ENCODE measurements at regions not wholly inside any gene's neighbourhood (a gene's known extent, or its start where the extent isn't known, plus 50 kb on each side); places are given as distances from the start of the nearest gene placed in this dataset.

DNA sequence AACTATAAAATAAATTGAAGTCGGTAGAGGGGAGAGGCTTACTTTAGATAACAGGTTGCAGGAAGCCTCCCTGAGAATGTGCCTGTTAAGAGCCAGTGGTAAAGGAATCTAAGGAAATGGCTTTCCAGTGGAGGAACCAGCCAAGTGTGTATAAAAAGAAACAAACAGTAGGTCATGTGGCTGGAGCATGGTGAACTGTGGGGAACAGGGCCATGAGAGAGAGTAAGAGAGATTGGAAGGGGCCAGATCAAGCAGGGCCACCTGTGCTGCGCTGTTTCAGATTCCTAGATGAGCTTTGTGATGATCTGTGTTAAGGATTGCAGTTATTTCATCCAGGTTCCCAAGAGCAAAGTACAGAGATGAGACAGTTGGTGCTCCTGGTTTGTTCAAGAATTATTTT, 152.7 kb upstream of the SGCD start (continued):
- TF ChIP-seq DDX20 (tag; IDR thresholded peaks at IDR 0.05; ENCODE audit: low read depth) (no peak), ZNF347 (CRISPR knock-in tag; IDR thresholded peaks at IDR 0.05; ENCODE audit: low read depth) (no peak)

DNA sequence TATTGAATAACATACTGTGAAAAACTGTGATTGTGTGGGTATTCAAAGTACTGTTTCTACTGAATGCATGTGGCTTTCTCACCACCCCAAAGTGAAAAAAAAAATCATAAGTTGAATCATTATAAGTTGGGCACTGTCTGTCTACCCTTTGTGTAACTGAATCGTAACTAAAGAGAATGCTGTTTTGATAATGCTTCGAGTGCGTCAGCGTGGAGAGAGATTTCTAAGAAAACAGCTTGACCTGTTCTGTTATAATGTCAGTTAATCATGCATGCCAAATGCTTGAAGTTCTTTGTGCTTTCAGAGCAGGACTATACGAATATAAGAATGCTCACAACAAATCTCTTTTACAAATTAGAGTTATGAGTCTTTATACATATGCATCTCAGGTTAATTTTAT, 148.8 kb upstream of the SGCD start:
- Histone ChIP-seq H3K27ac (ENCODE audit: extremely low read depth, low read depth, low read length) (no peak overlapping the region), H2AFZ (ENCODE audit: low read depth, low read length) (no peak overlapping the region), H3K4me2 (ENCODE audit: insufficient read depth, low read length) (no peak overlapping the region), H3K4me1 (replicated peaks in 1 of 2; ENCODE audit: control insufficient read depth in 2 of 2, insufficient read depth in 2 of 2, low read length in 2 of 2) (no peaks in the 10 kb centered on the region), H3K9me3 (replicated peaks; ENCODE audit: control insufficient read depth, insufficient read depth, low read depth, low read length) (no peaks in the 10 kb centered on the region), H3K36me3 (ENCODE audit: control insufficient read depth, insufficient read depth, low read length) (no peaks in the 10 kb centered on the region), H3K9me1 (ENCODE audit: control insufficient read depth, insufficient read depth, low read length) (no peaks in the 10 kb centered on the region), H3K4me3 (no peak overlapping the region), H3K27me3 (ENCODE audit: control insufficient read depth in 2 of 2, insufficient read depth in 2 of 2, low read length in 2 of 2) (no peaks in the 10 kb centered on the region), H3K9ac (ENCODE audit: insufficient read depth in 1 of 2, low read depth in 2 of 2, low read length in 2 of 2) (no peak overlapping the region), H3K79me2 (ENCODE audit: control insufficient read depth, insufficient read depth, low read length) (no peaks in the 10 kb centered on the region), H4K20me1 (replicated peaks; ENCODE audit: control insufficient read depth, insufficient read depth, low read length) (no peaks in the 10 kb centered on the region)
- DNase-seq (ENCODE audit: extremely low read depth in 1 of 4, low spot score in 3 of 4) (no peak), ATAC-seq (no peak), FAIRE-seq (no peak)
- BruUV-seq (replicated peaks): no TSS peak
- POLR2A ChIA-PET: no interaction called here
- in situ Hi-C loops (cut with MboI): no loop called here
- TF ChIP-seq ZNF121 (CRISPR knock-in tag; conservative IDR thresholded peaks at IDR 0.05) (no peak), ZNF263 (CRISPR knock-in tag; IDR thresholded peaks at IDR 0.05; ENCODE audit: borderline replicate concordance) (no peak), MECOM (CRISPR knock-in tag; IDR thresholded peaks at IDR 0.05) (no peak), NR2C1 (IDR thresholded peaks at IDR 0.05) (no peak), NR2C1 (tag; IDR thresholded peaks at IDR 0.05) (no peak), GATAD2B (IDR thresholded peaks at IDR 0.05; ENCODE audit: borderline replicate concordance) (no peak), CBX5 (IDR thresholded peaks at IDR 0.05; ENCODE audit: borderline replicate concordance, low read depth) (no peak), SREBF1 (IDR thresholded peaks at IDR 0.05; ENCODE audit: borderline replicate concordance, low read depth, low read length) (no peak), ADNP (tag; IDR thresholded peaks at IDR 0.05) (no peak), PTTG1 (tag; IDR thresholded peaks at IDR 0.05; ENCODE audit: low read depth) (no peak), FOXA1 (IDR thresholded peaks at IDR 0.05; ENCODE audit: borderline replicate concordance) (no peak), CREBBP (IDR thresholded peaks at IDR 0.05; ENCODE audit: low read depth, low read length) (no peak), ZNF696 (CRISPR knock-in tag; conservative IDR thresholded peaks at IDR 0.05) (no peak), NR3C1 (CRISPR knock-in tag; IDR thresholded peaks at IDR 0.05) (no peak), FOS (IDR thresholded peaks at IDR 0.05; ENCODE audit: extremely low read depth, insufficient read length) (no peak), ELF1 (tag; IDR thresholded peaks at IDR 0.05) (no peak), POLR2A (conservative IDR thresholded peaks at IDR 0.05) (no peak)
- CTCF ChIA-PET (ENCODE audit: low intra/inter-chr PET ratio): no interaction called here
- 0% methylated on average over 5 of the region's 5 CpGs for WGBS (ENCODE audit: insufficient coverage, low coverage, missing lambda C conversion rate)
- intact Hi-C loops (cut with micrococcal nuclease): no loop called here
